Caco-2 (cell line): ENCODE measurements at regions not wholly inside any gene's neighbourhood (a gene's known extent, or its start where the extent isn't known, plus 50 kb on each side); places are given as distances from the start of the nearest gene placed in this dataset.

Source experiments
- BruUV-seq: library from RNA; stranded (reverse); fragments of 400-500 nt; replicated peaks from 2 replicates; lab custom pipeline; 2021; lab: Mats Ljungman, UMichigan
- CTCF ChIA-PET: fragments of 300-600 bp; sonication (Branson Sonifier 250); formaldehyde crosslinking; loops from one replicate; lab custom pipeline; 2022; ENCODE audit warnings: antibody characterized with exemption; lab: Charles Lee
- POLR2A ChIA-PET: fragments of 300-600 bp; sonication (Branson Sonifier 250); formaldehyde crosslinking; loops from one replicate; lab custom pipeline; 2022; ENCODE audit warnings: antibody characterized with exemption; lab: Charles Lee
- DNase-seq, 2 experiments: peaks; one replicate each; pipeline versions ENCODE4 v3.0.0 to v3.0.0-alpha.2; 2020 to 2022
- H3K27me3 ChIP-seq: replicated peaks from 2 replicates; pipeline ENCODE4 v1.6.0; 2011; ENCODE audit warnings: low read length; ENCODE audit not compliant: control insufficient read depth, insufficient read depth
- H3K36me3 ChIP-seq: 2 replicates; pipeline ENCODE4 v1.5.1; 2011; ENCODE audit warnings: low read length; ENCODE audit not compliant: control insufficient read depth, insufficient read depth
- H3K4me1 ChIP-seq: fragments of 250-450 bp; sonication (Bioruptor Pico); 2 replicates; pipeline ENCODE4 v1.5.1; 2020; ENCODE audit warnings: mild to moderate bottlenecking
- H3K4me3 ChIP-seq: 2 replicates; pipeline ENCODE4 v1.5.1; 2011; ENCODE audit warnings: low read depth, mild to moderate bottlenecking, control low read depth, low read length
- H3K9me3 ChIP-seq: fragments of 250-450 bp; sonication (Bioruptor Pico); 2 replicates; pipeline ENCODE4 v1.5.1; 2020; ENCODE audit warnings: mild to moderate bottlenecking, moderate library complexity
- H3K27ac Mint-ChIP-seq: one replicate; pipeline ENCODE4 v1.8.0; 2022; ENCODE audit warnings: mixed read lengths; ENCODE audit not compliant: unreplicated experiment
- H3K27me3 Mint-ChIP-seq: one replicate; pipeline ENCODE4 v1.8.0; 2022; ENCODE audit warnings: mixed read lengths; ENCODE audit not compliant: insufficient read depth, unreplicated experiment
- H3K36me3 Mint-ChIP-seq: one replicate; pipeline ENCODE4 v1.8.0; 2022; ENCODE audit warnings: mild to moderate bottlenecking, mixed read lengths; ENCODE audit not compliant: insufficient read depth, unreplicated experiment
- H3K4me1 Mint-ChIP-seq: one replicate; pipeline ENCODE4 v1.8.0; 2022; ENCODE audit warnings: low read depth, mixed read lengths; ENCODE audit not compliant: unreplicated experiment
- H3K4me3 Mint-ChIP-seq: one replicate; pipeline ENCODE4 v1.8.0; 2022; ENCODE audit warnings: mild to moderate bottlenecking, moderate library complexity, mixed read lengths; ENCODE audit not compliant: unreplicated experiment
- H3K9me3 Mint-ChIP-seq: one replicate; pipeline ENCODE4 v1.8.0; 2022; ENCODE audit warnings: mixed read lengths; ENCODE audit not compliant: unreplicated experiment
- CTCF ChIP-seq, 2 experiments: fragments of 200-600 bp in 1 of 2; IDR thresholded peaks; 1 replicate in 1 of 2; 2 replicates in 1 of 2; pipeline versions ENCODE4 v1.5.1 to v1.8.0; 2011 to 2022; ENCODE audit warnings: antibody characterized with exemption in 1 of 2, control low read depth in 1 of 2, inconsistent platforms in 1 of 2, low read depth in 1 of 2, low read length in 1 of 2, mild to moderate bottlenecking in 1 of 2, moderate library complexity in 1 of 2; ENCODE audit not compliant: insufficient read depth in 1 of 2, severe bottlenecking in 1 of 2, unreplicated experiment in 1 of 2
- intact Hi-C: fragments of 100-400 bp; cut with micrococcal nuclease; formaldehyde crosslinking; loops from one replicate; pipeline ENCODE4 v1.10.0; 2022; ENCODE audit not compliant: unreplicated experiment

- H3K4me3 Mint-ChIP-seq, result no peak overlapping the region
- no peak for DNase-seq
- H3K4me1 Mint-ChIP-seq, result no peaks in the 10 kb centered on the region
- Histone ChIP-seq H3K4me3 (no peak overlapping the region), H3K27me3 (no peaks in the 10 kb centered on the region), H3K36me3 (no peaks in the 10 kb centered on the region), H3K9me3 (no peaks in the 10 kb centered on the region), H3K4me1 (no peaks in the 10 kb centered on the region)
- POLR2A ChIA-PET, result no interaction called here
- H3K27ac Mint-ChIP-seq, result no peak overlapping the region
- CTCF ChIA-PET, result interaction anchor here (1.3 kb wide), 1 partner anchor 11 kb away, joined by 4 read pairs; no protein-coding TSS in a partner anchor
- H3K9me3 Mint-ChIP-seq, result no peaks in the 10 kb centered on the region
- no peaks in the 10 kb centered on the region for H3K36me3 Mint-ChIP-seq
- H3K27me3 Mint-ChIP-seq, result peaks cover 3% of the 10 kb centered on the region
- TF ChIP-seq CTCF (IDR thresholded peaks at IDR 0.05; ENCODE audit: insufficient read depth in 1 of 2, low read depth in 1 of 2, low read length in 1 of 2, severe bottlenecking in 1 of 2, unreplicated experiment in 1 of 2), result no peak
- intact Hi-C loops, result no loop called here
- no TSS peak for BruUV-seq
Measured at GRCh38 chr6:19013026-19013705, 626.0 kb downstream of the RNF144B start.

- CTCF ChIA-PET, result interaction anchor here (0.5 to 1.6 kb wide), 5 partner anchors 11 to 1031 kb away, joined by 3 to 9 read pairs (median 4); no protein-coding TSS in a partner anchor
- Mint-ChIP-seq H3K4me1 (peaks cover 5% of the 10 kb centered on the region), H3K27me3 (peaks cover 4% of the 10 kb centered on the region), H3K4me3 (no peak overlapping the region), H3K9me3 (no peaks in the 10 kb centered on the region), H3K36me3 (no peaks in the 10 kb centered on the region), H3K27ac (no peak overlapping the region)
- H3K4me3 ChIP-seq, result no peak overlapping the region
- POLR2A ChIA-PET, result no interaction called here
- no TSS peak for BruUV-seq
- peak; percentile 35 to 53 for TF ChIP-seq CTCF (IDR thresholded peaks at IDR 0.05; ENCODE audit: insufficient read depth in 1 of 2, low read depth in 1 of 2, low read length in 1 of 2, severe bottlenecking in 1 of 2, unreplicated experiment in 1 of 2)
- H3K4me1 ChIP-seq, result no peaks in the 10 kb centered on the region
- H3K27me3 ChIP-seq, result no peaks in the 10 kb centered on the region
- no peaks in the 10 kb centered on the region for H3K36me3 ChIP-seq
- intact Hi-C loops, result loop anchor here (10.0 kb wide), 1 partner anchor 830 kb away; no protein-coding TSS in a partner anchor
- no peaks in the 10 kb centered on the region for H3K9me3 ChIP-seq
- peak; percentile 36 to 53 for DNase-seq
Measured at GRCh38 chr6:19024737-19025136, 637.6 kb downstream of the RNF144B start.

- BruUV-seq, result no TSS peak
Measured at GRCh38 chr6:19028201-19028600, 641.1 kb downstream of the RNF144B start.

More at GRCh38 chr6:19028201-19028600, 641.1 kb downstream of the RNF144B start:
- Mint-ChIP-seq H3K27ac (no peak overlapping the region), H3K4me1 (peaks cover 5% of the 10 kb centered on the region), H3K36me3 (no peaks in the 10 kb centered on the region), H3K9me3 (no peaks in the 10 kb centered on the region), H3K27me3 (peaks cover 2% of the 10 kb centered on the region), H3K4me3 (no peak overlapping the region)
- H3K4me3 ChIP-seq, result no peak overlapping the region
- ChIA-PET CTCF (no interaction called here), POLR2A (no interaction called here)
- no peak for TF ChIP-seq CTCF (IDR thresholded peaks at IDR 0.05; ENCODE audit: insufficient read depth in 1 of 2, low read depth in 1 of 2, low read length in 1 of 2, severe bottlenecking in 1 of 2, unreplicated experiment in 1 of 2)
- intact Hi-C loops, result loop anchor here (10.0 kb wide), 1 partner anchor 827 kb away; no protein-coding TSS in a partner anchor
- H3K27me3 ChIP-seq, result no peaks in the 10 kb centered on the region
- no peaks in the 10 kb centered on the region for H3K9me3 ChIP-seq
- H3K36me3 ChIP-seq, result no peaks in the 10 kb centered on the region
- no peak for DNase-seq
- H3K4me1 ChIP-seq, result no peaks in the 10 kb centered on the region
